Body of pancreas (tissue), 4 donors: ENCODE measurements at regions not wholly inside any gene's neighbourhood (a gene's known extent, or its start where the extent isn't known, plus 50 kb on each side); places are given as distances from the start of the nearest gene placed in this dataset.
A peak's percentile ranks its signal among the peaks of the same experiment; 100 is the strongest.

Experiments used
- ATAC-seq: fragments of 150-250 bp; one replicate; pipeline ENCODE4 v1.9.1; 2016
- DNase-seq, 4 donors: peaks; one replicate each; pipeline ENCODE4 v3.0.0-alpha.2; 2019
- H3K27ac ChIP-seq, 4 donors: fragments of 200-600 bp; sonication (generic); 1 replicate in 3 of 4; 2 replicates in 1 of 4; pipeline versions ENCODE4 v1.5.1 to v1.6.1; 2016 to 2019; ENCODE audit warnings: mild to moderate bottlenecking in 1 of 4, mixed read lengths in 1 of 4, moderate library complexity in 1 of 4
- H3K27me3 ChIP-seq, 2 donors: fragments of 200-600 bp; sonication (generic); one replicate each; pipeline ENCODE4 v1.6.0; 2016; ENCODE audit warnings: mild to moderate bottlenecking in 1 of 2
- H3K36me3 ChIP-seq, 2 donors: fragments of 200-600 bp; sonication (generic); replicated peaks in 1 of 2; 2 replicates each; pipeline ENCODE4 v1.5.1; 2016; ENCODE audit warnings: low read depth in 2 of 2; ENCODE audit not compliant: insufficient read depth in 1 of 2
- H3K4me1 ChIP-seq: fragments of 200-600 bp; sonication (generic); one replicate; pipeline ENCODE4 v1.6.0; 2016
- H3K4me3 ChIP-seq, 2 donors: fragments of 200-600 bp; sonication (generic); 1 replicate in 1 of 2; 2 replicates in 1 of 2; pipeline ENCODE4 v1.5.1; 2016 to 2019
- H3K9me3 ChIP-seq, 3 donors: fragments of 200-600 bp; sonication (generic); 1 replicate in 2 of 3; 2 replicates in 1 of 3; pipeline ENCODE4 v1.5.1; 2016
- CTCF ChIP-seq, 7 experiments: fragments of 450-650 bp in 4 of 7; fragments of 200-600 bp in 3 of 7; sonication (generic) in 3 of 7; IDR thresholded peaks; one replicate each; pipeline ENCODE4 v1.5.1; 2016 to 2019; ENCODE audit warnings: antibody characterized with exemption in 7 of 7
- POLR2A ChIP-seq, 3 donors: fragments of 450-650 bp; IDR thresholded peaks; one replicate each; pipeline ENCODE4 v1.6.1; 2016; ENCODE audit warnings: antibody characterized with exemption in 3 of 3, mild to moderate bottlenecking in 2 of 3
- WGBS, 2 donors: methylation state at CpG; one replicate each; pipeline ENCODE4 v1.1.5; 2017; 5-methylcytosine and 5-hydroxymethylcytosine counted together
- intact Hi-C: fragments of 100-400 bp; cut with DNase I; formaldehyde crosslinking; loops from one replicate; pipeline ENCODE4 v1.15.1; 2023

GRCh38 chr17:37830151-37830993, 85.5 kb upstream of the HNF1B start:
- no peaks in the 10 kb centered on the region for H3K27me3 ChIP-seq
- H3K9me3 ChIP-seq: no peaks in the 10 kb centered on the region
- H3K4me1 ChIP-seq: no peaks in the 10 kb centered on the region
- 76 to 78% methylated on average over 12 of the region's 12 CpGs for WGBS, 2 donors
- no peak overlapping the region for H3K4me3 ChIP-seq
- intact Hi-C loops: no loop called here
- ATAC-seq (no peak), DNase-seq (no peak)
- no peaks in the 10 kb centered on the region for H3K36me3 ChIP-seq
- TF ChIP-seq POLR2A (IDR thresholded peaks at IDR 0.05) (no peak), CTCF (IDR thresholded peaks at IDR 0.05) (no peak)
- no peak overlapping the region for H3K27ac ChIP-seq

- H3K36me3 ChIP-seq: no peaks in the 10 kb centered on the region
- no peak for ATAC-seq
Observed at GRCh38 chr17:37829592-37830123, 84.8 kb upstream of the HNF1B start.

GRCh38 chr17:37828651-37829124, 83.8 kb upstream of the HNF1B start:
- peak in 1 of 4 donors; percentile 56 for DNase-seq
- H3K27ac ChIP-seq: no peak overlapping the region

More at GRCh38 chr17:37829592-37830123, 84.8 kb upstream of the HNF1B start:
- 47 to 60% methylated on average over 5 of the region's 5 CpGs for WGBS, 2 donors
- H3K4me3 ChIP-seq: no peak overlapping the region
- DNase-seq: no peak
- no peaks in the 10 kb centered on the region for H3K9me3 ChIP-seq
- intact Hi-C loops: no loop called here
- H3K27me3 ChIP-seq: no peaks in the 10 kb centered on the region
- TF ChIP-seq CTCF (IDR thresholded peaks at IDR 0.05) (no peak), POLR2A (IDR thresholded peaks at IDR 0.05) (no peak)
- H3K27ac ChIP-seq: no peak overlapping the region
- H3K4me1 ChIP-seq: no peaks in the 10 kb centered on the region

GRCh38 chr17:37827905-37828650, 83.2 kb upstream of the HNF1B start:
- H3K4me1 ChIP-seq: no peaks in the 10 kb centered on the region
- WGBS, 2 donors: 65 to 71% methylated on average over 4 to 5 of the region's 5 CpGs
- H3K9me3 ChIP-seq: no peaks in the 10 kb centered on the region
- H3K4me3 ChIP-seq: no peak overlapping the region
- DNase-seq: no peak
- H3K27ac ChIP-seq: no peak overlapping the region
- H3K27me3 ChIP-seq: no peaks in the 10 kb centered on the region
- ATAC-seq: no peak
- TF ChIP-seq POLR2A (IDR thresholded peaks at IDR 0.05): no peak
- TF ChIP-seq CTCF (IDR thresholded peaks at IDR 0.05): no peak
- H3K36me3 ChIP-seq: no peaks in the 10 kb centered on the region
- intact Hi-C loops: no loop called here

More at GRCh38 chr17:37828651-37829124, 83.8 kb upstream of the HNF1B start:
- 67 to 74% methylated on average over 5 of the region's 5 CpGs for WGBS, 2 donors
- no peaks in the 10 kb centered on the region for H3K27me3 ChIP-seq
- TF ChIP-seq CTCF (IDR thresholded peaks at IDR 0.05) (no peak), POLR2A (IDR thresholded peaks at IDR 0.05) (no peak)
- H3K4me1 ChIP-seq: no peaks in the 10 kb centered on the region
- H3K36me3 ChIP-seq: no peaks in the 10 kb centered on the region
- ATAC-seq: no peak
- no peaks in the 10 kb centered on the region for H3K9me3 ChIP-seq
- intact Hi-C loops: no loop called here
- H3K4me3 ChIP-seq: no peak overlapping the region
